Stimulated activated CD8-positive, alpha-beta memory T cell treated with anti-CD3 and anti-CD28 coated beads, Interleukin-4, amount 100 ng/mL, for 4 hours (primary cell): ENCODE measurements at regions not wholly inside any gene's neighbourhood (a gene's known extent, or its start where the extent isn't known, plus 50 kb on each side); places are given as distances from the start of the nearest gene placed in this dataset.
"Not testable (repeated sequence)": the region's sequence is repeated elsewhere in the genome, so short reads cannot be mapped to it uniquely, and the experiment has no call there.

ENCODE experiments used
- DNase-seq, 2 donors: peaks; one replicate each; pipeline ENCODE4 v3.0.0-alpha.2; 2020; ENCODE audit warnings: low read depth in 2 of 2, low spot score in 1 of 2

- no peak for DNase-seq
Observed at GRCh38 chr2:40564184-40564583, 112.3 kb upstream of the SLC8A1 start.

DNA sequence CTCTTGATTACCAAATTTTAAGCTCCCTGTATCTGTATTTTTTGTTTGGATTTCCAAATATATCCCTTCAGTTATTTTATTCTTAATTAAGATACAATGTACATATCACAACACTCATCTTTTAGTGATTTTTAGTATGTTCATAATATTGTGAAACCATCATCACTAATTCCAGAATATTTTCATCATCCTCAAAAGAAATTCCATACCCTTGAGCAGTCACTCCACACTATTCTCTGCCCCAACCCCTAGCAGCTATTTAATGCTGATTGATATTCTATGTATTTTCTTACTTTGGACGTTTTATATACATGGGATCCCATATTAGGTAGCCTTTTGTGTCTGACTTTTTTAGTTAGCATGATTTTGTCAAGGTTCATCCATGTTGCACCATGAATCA lies 127.4 kb upstream of the SLC8A1 start:
- no peak for DNase-seq

DNA sequence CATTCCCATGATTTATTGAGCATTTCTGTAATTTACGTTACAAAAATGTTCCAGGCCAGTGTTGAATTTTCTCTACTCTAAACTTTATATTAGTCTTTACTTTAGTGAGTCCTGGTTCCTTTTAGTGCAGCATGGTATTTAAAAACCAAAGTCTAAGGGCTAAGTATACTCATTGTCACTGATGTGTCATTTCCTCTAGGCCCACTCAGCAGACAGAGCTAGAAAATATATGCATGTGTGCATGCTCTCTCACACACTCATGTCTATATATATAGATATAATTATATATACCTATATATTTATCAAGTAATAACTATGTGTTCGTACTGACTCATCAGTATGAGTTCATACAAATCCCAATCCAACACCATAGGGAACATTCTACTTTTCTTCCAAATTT lies 132.5 kb upstream of the SLC8A1 start:
- DNase-seq, result no peak

GRCh38 chr2:40591774-40592173 lies 139.9 kb upstream of the SLC8A1 start:
- no peak for DNase-seq

GRCh38 chr2:40592218-40592617 lies 140.3 kb upstream of the SLC8A1 start:
- DNase-seq, result no peak

DNA sequence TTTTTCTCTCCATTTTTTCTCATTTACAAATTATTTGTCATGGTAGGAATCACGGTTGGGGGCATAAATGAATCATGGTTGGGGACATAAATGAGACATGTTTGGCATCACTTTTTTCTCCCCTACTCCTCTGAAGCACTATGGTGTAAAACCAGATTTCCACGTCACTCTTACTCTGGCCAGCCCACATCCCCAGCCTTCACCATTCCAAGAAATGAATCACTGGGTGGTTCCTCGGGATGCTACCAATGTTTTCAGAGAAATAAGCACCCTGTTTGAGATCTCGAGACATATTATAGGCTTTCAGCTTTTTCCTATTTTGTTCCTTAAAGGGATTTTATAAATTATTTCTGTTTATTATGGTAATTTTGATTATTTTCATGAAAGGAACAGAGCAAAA lies 155.0 kb upstream of the SLC8A1 start:
- no peak for DNase-seq

GRCh38 chr2:40611196-40611595 lies 159.3 kb upstream of the SLC8A1 start:
- DNase-seq, result no peak

- DNase-seq, result no peak
Observed at GRCh38 chr2:40625849-40626248, 174.0 kb upstream of the SLC8A1 start.

DNA sequence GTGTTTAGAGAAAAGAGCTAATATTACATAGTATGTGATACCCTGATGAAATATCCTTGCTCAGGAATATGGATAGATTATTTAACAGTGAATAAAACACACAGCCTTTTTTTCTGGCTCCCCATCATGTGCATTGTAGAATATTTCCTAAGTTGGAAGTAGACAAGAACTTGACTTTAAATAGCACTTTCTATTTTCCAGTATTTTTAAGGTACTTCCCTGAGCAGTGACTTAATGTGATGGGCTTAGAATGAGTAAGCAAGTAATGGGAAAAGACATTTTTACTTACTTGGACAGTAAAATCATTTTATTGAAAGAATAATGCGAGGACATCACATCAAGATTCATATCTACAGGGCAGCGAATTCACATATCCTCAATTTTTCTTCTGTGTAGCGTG lies 176.7 kb upstream of the SLC8A1 start:
- DNase-seq, result no peak

- DNase-seq, result no peak
Observed at GRCh38 chr2:40629768-40630434, 178.0 kb upstream of the SLC8A1 start.

DNA sequence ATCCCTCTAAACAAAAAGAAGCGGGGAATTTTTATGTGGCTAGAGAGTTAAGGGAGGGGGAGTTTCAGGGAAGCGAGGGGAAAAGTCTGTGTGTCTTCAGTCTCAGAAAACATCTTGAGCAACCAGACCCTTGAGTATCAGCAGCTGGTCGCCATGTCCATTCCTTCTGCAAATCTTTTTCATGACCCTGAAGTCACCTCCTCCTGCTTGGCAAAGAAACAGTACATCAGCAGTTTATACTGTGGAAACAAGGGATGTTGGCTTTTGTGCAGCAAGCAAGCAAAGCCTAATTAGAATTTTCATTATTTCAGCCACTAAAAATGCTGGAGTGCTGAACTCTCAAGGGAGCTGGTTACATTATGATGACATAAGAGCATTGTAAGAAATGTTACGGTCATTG lies 187.4 kb upstream of the SLC8A1 start:
- DNase-seq, result no peak

DNA sequence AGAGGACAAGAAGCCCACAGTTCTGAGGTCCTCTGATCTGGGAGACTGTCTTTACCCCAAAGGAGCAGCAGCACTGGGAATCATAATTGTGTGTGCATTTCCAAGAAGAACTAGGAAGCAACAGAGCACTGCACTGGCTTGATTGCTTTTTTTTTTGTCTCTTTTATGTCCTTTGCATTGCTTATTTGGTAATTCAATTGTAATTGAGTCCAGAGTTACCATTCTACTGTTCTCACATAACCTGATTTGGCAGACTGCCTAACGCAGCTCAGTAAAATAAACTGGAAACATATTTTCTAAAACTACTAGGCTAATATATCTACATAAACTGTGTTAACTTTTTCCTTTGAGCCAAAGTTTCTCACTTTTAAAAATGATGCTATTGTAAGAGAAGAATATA lies 190.3 kb upstream of the SLC8A1 start:
- no peak for DNase-seq

DNA sequence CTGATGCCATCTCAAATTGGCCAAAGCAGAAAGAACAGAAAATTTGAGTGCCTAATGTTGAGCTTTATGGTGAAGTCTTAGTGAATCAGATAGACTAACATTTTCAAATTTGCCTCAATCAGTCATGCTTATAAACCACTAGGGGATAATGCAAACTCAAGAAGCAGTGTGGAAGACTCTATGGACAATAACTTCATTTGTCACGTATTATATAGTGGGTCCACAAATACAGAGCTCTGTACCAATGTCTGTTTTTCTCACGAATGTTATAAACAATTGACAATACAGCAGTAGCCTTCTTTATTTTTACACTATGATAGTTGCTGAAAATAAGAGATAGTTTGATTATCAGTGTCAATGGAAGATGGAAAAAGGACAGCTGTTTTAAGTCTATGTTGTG lies 190.8 kb upstream of the SLC8A1 start:
- no peak for DNase-seq

GRCh38 chr2:40646642-40647041 lies 194.8 kb upstream of the SLC8A1 start:
- DNase-seq, result no peak

- no peak for DNase-seq
Observed at GRCh38 chr2:40652155-40652554, 200.3 kb upstream of the SLC8A1 start.

DNA sequence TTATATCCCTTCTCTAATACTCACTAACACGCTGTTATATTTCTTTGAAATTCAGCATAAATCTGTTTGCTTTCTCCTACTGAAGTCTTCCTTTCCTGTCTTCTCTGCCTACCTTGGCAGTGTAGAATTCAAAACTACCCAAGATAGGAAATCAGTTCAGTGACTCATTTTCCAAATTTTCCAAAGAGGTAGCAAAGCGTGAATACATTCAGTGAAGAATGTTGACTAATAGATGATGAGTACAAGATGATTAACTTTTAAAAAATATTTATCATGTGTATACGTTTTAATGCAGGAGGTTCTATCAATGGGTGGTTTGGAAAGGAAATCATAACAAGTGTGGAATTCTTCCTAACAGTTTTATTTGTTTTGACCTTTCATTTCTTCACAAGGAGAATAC lies 201.9 kb upstream of the SLC8A1 start:
- no peak for DNase-seq

- no peak for DNase-seq
Observed at GRCh38 chr2:40654346-40654745, 202.5 kb upstream of the SLC8A1 start.

DNA sequence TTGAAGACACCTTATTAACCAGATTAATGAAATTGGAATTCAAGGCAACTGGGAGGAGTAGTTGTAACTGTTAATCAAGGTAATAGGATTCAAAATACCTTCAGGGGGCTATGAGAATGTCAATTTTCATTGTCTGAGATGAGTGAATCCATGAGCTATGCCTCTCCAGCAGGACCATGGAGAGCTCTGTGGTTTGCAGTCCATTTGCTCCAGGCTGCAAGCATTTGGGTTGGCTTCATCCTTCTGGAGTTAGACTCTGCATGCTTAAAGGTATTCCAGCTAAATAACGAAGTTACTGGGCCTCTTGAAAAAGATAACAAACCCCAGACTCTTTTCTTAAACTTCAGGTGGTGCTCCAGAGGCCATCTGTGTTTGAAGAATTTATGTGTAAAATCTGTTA lies 207.1 kb upstream of the SLC8A1 start:
- DNase-seq, result no peak

GRCh38 chr2:40665493-40666232 lies 213.8 kb upstream of the SLC8A1 start:
- DNase-seq, result no peak

DNA sequence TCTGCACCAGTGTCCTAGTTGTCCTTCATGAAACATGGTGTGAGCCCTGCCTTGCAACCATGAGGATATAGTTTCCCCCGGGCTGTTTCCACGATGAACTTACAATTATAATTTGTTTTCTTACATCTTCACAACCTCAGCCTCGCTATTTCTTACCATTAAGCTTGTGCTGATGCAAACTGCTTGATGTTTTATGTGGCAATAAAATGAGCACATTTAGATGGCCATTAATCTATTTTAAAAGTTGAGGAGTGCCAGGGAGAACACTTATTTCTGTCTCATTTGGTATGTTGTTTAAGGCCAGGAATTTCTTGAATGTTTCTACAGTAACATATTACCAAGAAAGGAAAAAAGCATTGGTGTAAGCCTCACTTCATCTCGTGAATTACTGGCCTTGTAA lies 214.5 kb upstream of the SLC8A1 start:
- DNase-seq, result no peak

DNA sequence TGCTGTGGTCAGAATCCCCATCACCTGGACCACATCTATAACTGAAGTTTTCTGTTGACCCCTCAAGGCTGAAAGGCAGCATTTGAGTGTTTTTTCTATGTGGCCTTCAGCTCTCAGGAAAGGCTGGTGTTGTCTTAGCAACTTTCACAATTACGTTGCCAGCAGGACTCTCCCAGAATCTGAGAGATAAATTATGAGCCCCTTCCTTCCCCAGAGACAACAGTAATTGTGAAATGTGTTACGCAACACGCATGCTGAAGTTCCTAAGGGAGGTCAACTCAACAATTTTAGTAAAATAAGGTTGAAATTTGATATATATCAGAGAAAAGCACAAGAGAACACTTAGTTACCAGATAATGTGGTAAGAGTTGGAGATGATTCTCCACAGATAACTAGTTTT lies 216.5 kb upstream of the SLC8A1 start:
- DNase-seq, result no peak

GRCh38 chr2:40676134-40676790 lies 224.4 kb upstream of the SLC8A1 start:
- DNase-seq, result not testable (repeated sequence)
